ENCODE measurements at regions not wholly inside any gene's neighbourhood (a gene's known extent, or its start where the extent isn't known, plus 50 kb on each side); places are given as distances from the start of the nearest gene placed in this dataset.

- H4K20me1 ChIP-seq (ENCODE audit: control insufficient read depth, insufficient read depth, low read length, poor library complexity, severe bottlenecking) = no peaks in the 10 kb centered on the region
- H3K27me3 ChIP-seq (replicated peaks in 1 of 4; ENCODE audit: control extremely low read depth in 1 of 4, control insufficient read depth in 3 of 4, insufficient read depth in 4 of 4, low read length in 3 of 4) = no peaks in the 10 kb centered on the region
- POLR2A ChIA-PET = no interaction called here
- no peaks in the 10 kb centered on the region for H3K9me3 Mint-ChIP-seq (ENCODE audit: insufficient read depth)
- intact Hi-C loops (cut with micrococcal nuclease) = no loop called here
- H3K4me2 ChIP-seq (replicated peaks; ENCODE audit: low read depth, low read length, poor library complexity, severe bottlenecking) = no peak overlapping the region
- H3K27ac Mint-ChIP-seq = no peak overlapping the region
- H3K79me2 ChIP-seq (ENCODE audit: control insufficient read depth, insufficient read depth, low read length) = no peaks in the 10 kb centered on the region
- H3K36me3 ChIP-seq (replicated peaks in 1 of 2; ENCODE audit: control extremely low read depth in 1 of 2, control insufficient read depth in 1 of 2, extremely low read depth in 1 of 2, insufficient read depth in 2 of 2, low read length in 1 of 2) = no peaks in the 10 kb centered on the region
- no peak overlapping the region for H2AFZ ChIP-seq (ENCODE audit: insufficient read depth, low read depth, low read length, poor library complexity, severe bottlenecking)
- CTCF ChIA-PET = no interaction called here
- ATAC-seq (ENCODE audit: low read depth) = no peak
- no peak for DNase-seq
- no peaks in the 10 kb centered on the region for H3K4me1 ChIP-seq (ENCODE audit: control insufficient read depth in 2 of 2, insufficient read depth in 2 of 2, low read length in 2 of 2)
- no peaks in the 10 kb centered on the region for H3K27me3 Mint-ChIP-seq
- TF ChIP-seq EZH2 (IDR thresholded peaks at IDR 0.05; ENCODE audit: borderline replicate concordance, insufficient read depth, low read depth, low read length, poor library complexity, severe bottlenecking) (no peak), CTCF (IDR thresholded peaks at IDR 0.05) (no peak)
- H3K4me3 Mint-ChIP-seq = no peak overlapping the region
- H3K9me3 ChIP-seq (ENCODE audit: control extremely low read depth in 1 of 3, control insufficient read depth in 2 of 3, insufficient read depth in 1 of 3, low read length in 2 of 3) = no peaks in the 10 kb centered on the region
- no peak overlapping the region for H3K4me3 ChIP-seq (ENCODE audit: control extremely low read depth in 1 of 5, extremely low read depth in 1 of 5, insufficient read depth in 1 of 5, low read depth in 2 of 5, low read length in 4 of 5)
- WGBS (ENCODE audit: insufficient coverage) = 100% methylated on average over 2 of the region's 3 CpGs
- no peaks in the 10 kb centered on the region for H3K4me1 Mint-ChIP-seq
- no peak overlapping the region for H3K9ac ChIP-seq (ENCODE audit: low read length)
- no peak overlapping the region for H3K27ac ChIP-seq (ENCODE audit: low read length in 2 of 2)
Observed at GRCh38 chr5:107313921-107314320, 356.8 kb downstream of the EFNA5 start.

GRCh38 chr5:107313098-107313497 lies 357.6 kb downstream of the EFNA5 start:
- Mint-ChIP-seq H3K9me3 (ENCODE audit: insufficient read depth) (no peaks in the 10 kb centered on the region), H3K4me1 (no peaks in the 10 kb centered on the region), H3K4me3 (no peak overlapping the region), H3K27me3 (no peaks in the 10 kb centered on the region), H3K27ac (no peak overlapping the region)
- ChIA-PET POLR2A (no interaction called here), CTCF (no interaction called here)
- WGBS (ENCODE audit: insufficient coverage) = 100% methylated on average over 1 of the region's 3 CpGs
- Histone ChIP-seq H4K20me1 (ENCODE audit: control insufficient read depth, insufficient read depth, low read length, poor library complexity, severe bottlenecking) (no peaks in the 10 kb centered on the region), H3K27me3 (replicated peaks in 1 of 4; ENCODE audit: control extremely low read depth in 1 of 4, control insufficient read depth in 3 of 4, insufficient read depth in 4 of 4, low read length in 3 of 4) (no peaks in the 10 kb centered on the region), H3K4me1 (ENCODE audit: control insufficient read depth in 2 of 2, insufficient read depth in 2 of 2, low read length in 2 of 2) (no peaks in the 10 kb centered on the region), H3K4me3 (ENCODE audit: control extremely low read depth in 1 of 5, extremely low read depth in 1 of 5, insufficient read depth in 1 of 5, low read depth in 2 of 5, low read length in 4 of 5) (no peak overlapping the region), H3K4me2 (replicated peaks; ENCODE audit: low read depth, low read length, poor library complexity, severe bottlenecking) (no peak overlapping the region), H3K36me3 (replicated peaks in 1 of 2; ENCODE audit: control extremely low read depth in 1 of 2, control insufficient read depth in 1 of 2, extremely low read depth in 1 of 2, insufficient read depth in 2 of 2, low read length in 1 of 2) (no peaks in the 10 kb centered on the region), H3K79me2 (ENCODE audit: control insufficient read depth, insufficient read depth, low read length) (no peaks in the 10 kb centered on the region), H3K9ac (ENCODE audit: low read length) (no peak overlapping the region), H3K27ac (ENCODE audit: low read length in 2 of 2) (no peak overlapping the region), H3K9me3 (ENCODE audit: control extremely low read depth in 1 of 3, control insufficient read depth in 2 of 3, insufficient read depth in 1 of 3, low read length in 2 of 3) (no peaks in the 10 kb centered on the region), H2AFZ (ENCODE audit: insufficient read depth, low read depth, low read length, poor library complexity, severe bottlenecking) (no peak overlapping the region)
- TF ChIP-seq EZH2 (IDR thresholded peaks at IDR 0.05; ENCODE audit: borderline replicate concordance, insufficient read depth, low read depth, low read length, poor library complexity, severe bottlenecking) (no peak), CTCF (IDR thresholded peaks at IDR 0.05) (no peak)
- DNase-seq = no peak
- intact Hi-C loops (cut with micrococcal nuclease) = no loop called here
- no peak for ATAC-seq (ENCODE audit: low read depth)
